Progenitor cell of endocrine pancreas (in vitro differentiated cells): ENCODE measurements at regions not wholly inside any gene's neighbourhood (a gene's known extent, or its start where the extent isn't known, plus 50 kb on each side); places are given as distances from the start of the nearest gene placed in this dataset.

ENCODE experiments used
- DNase-seq: peaks from one replicate; pipeline ENCODE4 v3.0.0; 2021; ENCODE audit warnings: low spot score; ENCODE audit not compliant: unreplicated experiment
- H3K27ac Mint-ChIP-seq: 2 replicates; pipeline ENCODE4 v1.8.0; 2021; ENCODE audit warnings: mild to moderate bottlenecking, moderate library complexity, mixed read lengths
- H3K27me3 Mint-ChIP-seq: 2 replicates; pipeline ENCODE4 v1.8.0; 2021; ENCODE audit warnings: mixed read lengths
- H3K36me3 Mint-ChIP-seq: 2 replicates; pipeline ENCODE4 v1.8.0; 2022; ENCODE audit warnings: mixed read lengths; ENCODE audit not compliant: insufficient read depth
- H3K4me1 Mint-ChIP-seq: 2 replicates; pipeline ENCODE4 v1.8.0; 2021; ENCODE audit warnings: low read depth, mixed read lengths
- H3K4me3 Mint-ChIP-seq: 2 replicates; pipeline ENCODE4 v1.8.0; 2021; ENCODE audit warnings: low read depth, mild to moderate bottlenecking, moderate library complexity, mixed read lengths
- H3K9me3 Mint-ChIP-seq: 2 replicates; pipeline ENCODE4 v1.8.0; 2021; ENCODE audit warnings: low read depth, mixed read lengths
- CTCF ChIP-seq: fragments of 200-600 bp; sonication (generic); IDR thresholded peaks from one replicate; pipeline ENCODE4 v1.5.0; 2021; ENCODE audit warnings: antibody characterized with exemption, mild to moderate bottlenecking; ENCODE audit not compliant: unreplicated experiment

GRCh38 chr11:95506777-95507176 lies 275.8 kb upstream of the SESN3 start:
- no peak for TF ChIP-seq CTCF
- Mint-ChIP-seq H3K4me1 (peaks cover 4% of the 10 kb centered on the region), H3K9me3 (no peaks in the 10 kb centered on the region), H3K4me3 (no peak overlapping the region), H3K27me3 (peaks cover 28% of the 10 kb centered on the region), H3K27ac (no peak overlapping the region), H3K36me3 (no peaks in the 10 kb centered on the region)
- no peak for DNase-seq

GRCh38 chr11:95505927-95506426 lies 275.0 kb upstream of the SESN3 start:
- H3K27me3 Mint-ChIP-seq: peaks cover 24% of the 10 kb centered on the region
- TF ChIP-seq CTCF: no peak
- peaks cover 4% of the 10 kb centered on the region for H3K4me1 Mint-ChIP-seq
- H3K4me3 Mint-ChIP-seq: no peak overlapping the region
- no peaks in the 10 kb centered on the region for H3K36me3 Mint-ChIP-seq
- DNase-seq: no peak
- no peak overlapping the region for H3K27ac Mint-ChIP-seq
- H3K9me3 Mint-ChIP-seq: no peaks in the 10 kb centered on the region

GRCh38 chr11:95503047-95503446 lies 272.0 kb upstream of the SESN3 start:
- DNase-seq: no peak
- TF ChIP-seq CTCF: no peak
- H3K4me1 Mint-ChIP-seq: peaks cover 10% of the 10 kb centered on the region
- no peak overlapping the region for H3K4me3 Mint-ChIP-seq
- no peak overlapping the region for H3K27ac Mint-ChIP-seq
- H3K36me3 Mint-ChIP-seq: no peaks in the 10 kb centered on the region
- peaks cover 18% of the 10 kb centered on the region for H3K27me3 Mint-ChIP-seq
- no peaks in the 10 kb centered on the region for H3K9me3 Mint-ChIP-seq

GRCh38 chr11:95502522-95502921 lies 271.5 kb upstream of the SESN3 start:
- Mint-ChIP-seq H3K36me3 (no peaks in the 10 kb centered on the region), H3K27ac (no peak overlapping the region), H3K27me3 (peaks cover 18% of the 10 kb centered on the region), H3K4me1 (peaks cover 10% of the 10 kb centered on the region), H3K9me3 (no peaks in the 10 kb centered on the region), H3K4me3 (no peak overlapping the region)
- TF ChIP-seq CTCF: no peak
- no peak for DNase-seq

- H3K27ac Mint-ChIP-seq: no peak overlapping the region
- H3K4me3 Mint-ChIP-seq: no peak overlapping the region
- no peaks in the 10 kb centered on the region for H3K9me3 Mint-ChIP-seq
- peaks cover 10% of the 10 kb centered on the region for H3K4me1 Mint-ChIP-seq
- no peaks in the 10 kb centered on the region for H3K36me3 Mint-ChIP-seq
- no peak for DNase-seq
- peaks cover 18% of the 10 kb centered on the region for H3K27me3 Mint-ChIP-seq
- TF ChIP-seq CTCF: no peak
Measured at GRCh38 chr11:95501761-95502266, 270.8 kb upstream of the SESN3 start.
